ENCODE measurements at regions not wholly inside any gene's neighbourhood (a gene's known extent, or its start where the extent isn't known, plus 50 kb on each side); places are given as distances from the start of the nearest gene placed in this dataset.

DNA sequence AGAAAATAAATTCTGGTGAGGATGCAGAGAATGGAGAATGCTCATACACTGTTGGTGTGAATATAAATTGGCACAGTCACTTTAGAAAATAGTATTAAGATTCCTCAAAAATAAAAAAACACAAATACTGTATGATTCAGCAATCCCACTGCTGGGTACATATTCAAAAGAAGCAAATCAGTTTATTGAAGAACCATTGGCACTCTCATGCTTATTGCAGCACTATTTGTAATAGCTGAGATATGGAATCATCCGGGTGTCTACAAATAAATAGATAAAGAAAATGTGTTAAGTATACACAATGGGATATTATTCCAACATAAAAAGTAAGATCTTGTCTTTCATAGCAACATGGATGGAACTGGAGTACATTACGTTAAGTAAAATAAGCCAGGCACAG is 579.4 kb upstream of the SEL1L start:
- CTCF ChIA-PET: no interaction called here
- no peak overlapping the region for H3K4me3 ChIP-seq (ENCODE audit: low read length)
- Mint-ChIP-seq H3K4me3 (no peak overlapping the region), H3K4me1 (peaks cover 0 to 1% (median 0%) of the 10 kb centered on the region in 7 donors), H3K36me3 (no peaks in the 10 kb centered on the region), H3K27ac (no peak overlapping the region), H3K9me3 (peaks cover 0 to 13% (median 5%) of the 10 kb centered on the region in 11 donors), H3K27me3 (no peaks in the 10 kb centered on the region)
- DNase-seq: no peak
- no peaks in the 10 kb centered on the region for H3K27me3 ChIP-seq (ENCODE audit: control insufficient read depth in 2 of 2, insufficient read depth in 2 of 2, low read length in 2 of 2)
- H3K4me1 ChIP-seq (ENCODE audit: control insufficient read depth in 2 of 2, insufficient read depth in 2 of 2, low read length in 2 of 2): no peaks in the 10 kb centered on the region
- POLR2A ChIA-PET: no interaction called here
- ATAC-seq: no peak
- H3K36me3 ChIP-seq (ENCODE audit: control insufficient read depth in 2 of 3, insufficient read depth in 3 of 3, low read length in 3 of 3): no peaks in the 10 kb centered on the region
- no peaks in the 10 kb centered on the region for H3K9me3 ChIP-seq (ENCODE audit: control insufficient read depth in 2 of 3, low read length in 3 of 3)
- intact Hi-C loops (cut with micrococcal nuclease): no loop called here
- H3K27ac ChIP-seq (ENCODE audit: low read depth, low read length): no peak overlapping the region

DNA sequence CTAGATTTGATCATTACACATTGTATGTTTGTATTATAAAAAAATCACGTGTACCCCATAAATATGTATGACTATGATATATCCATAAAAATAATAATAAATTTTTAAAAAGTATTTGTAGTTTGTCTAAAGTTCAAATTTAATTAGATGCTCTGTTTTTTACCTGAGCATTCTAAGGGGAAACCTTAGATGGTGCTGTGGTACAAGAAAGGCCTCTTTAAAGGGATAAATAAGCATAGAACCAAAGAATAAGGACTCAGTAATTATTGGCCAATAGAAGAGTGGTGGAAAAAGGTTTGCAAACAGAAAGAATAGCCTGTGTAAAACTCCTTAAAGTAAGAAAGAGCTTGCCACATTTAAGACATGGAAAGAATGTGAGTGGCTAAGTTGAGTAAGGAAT is 580.1 kb upstream of the SEL1L start:
- Histone ChIP-seq H3K27me3 (ENCODE audit: control insufficient read depth in 2 of 2, insufficient read depth in 2 of 2, low read length in 2 of 2) (no peaks in the 10 kb centered on the region), H3K4me1 (ENCODE audit: control insufficient read depth in 2 of 2, insufficient read depth in 2 of 2, low read length in 2 of 2) (no peaks in the 10 kb centered on the region), H3K4me3 (ENCODE audit: low read length) (no peak overlapping the region), H3K27ac (ENCODE audit: low read depth, low read length) (no peak overlapping the region), H3K36me3 (ENCODE audit: control insufficient read depth in 2 of 3, insufficient read depth in 3 of 3, low read length in 3 of 3) (no peaks in the 10 kb centered on the region), H3K9me3 (ENCODE audit: control insufficient read depth in 2 of 3, low read length in 3 of 3) (no peaks in the 10 kb centered on the region)
- no peak for DNase-seq
- Mint-ChIP-seq H3K9me3 (peaks cover 0 to 13% (median 5%) of the 10 kb centered on the region in 11 donors), H3K36me3 (no peaks in the 10 kb centered on the region), H3K27ac (no peak overlapping the region), H3K4me1 (peaks cover 0 to 1% (median 0%) of the 10 kb centered on the region in 7 donors), H3K27me3 (no peaks in the 10 kb centered on the region), H3K4me3 (no peak overlapping the region)
- ChIA-PET POLR2A (no interaction called here), CTCF (no interaction called here)
- intact Hi-C loops (cut with micrococcal nuclease): no loop called here
- no peak for ATAC-seq

DNA sequence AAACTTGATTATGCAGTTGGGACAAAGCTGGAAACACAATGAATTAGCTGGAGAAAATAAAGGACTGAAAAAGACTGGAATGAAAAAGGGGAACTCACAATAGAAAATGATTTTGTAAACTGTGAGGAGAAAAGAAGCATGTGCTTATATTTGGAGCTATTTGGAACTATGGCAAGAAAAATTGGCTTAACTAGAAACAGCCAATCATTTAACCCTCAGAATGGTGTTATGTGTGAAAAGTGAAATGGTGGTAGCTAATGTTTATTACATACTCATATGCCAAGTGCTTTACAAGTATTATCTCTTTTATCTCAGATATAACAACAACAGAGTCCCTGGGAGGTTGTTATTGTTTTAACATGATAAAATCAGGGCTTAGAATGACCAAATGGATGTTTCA is 583.1 kb upstream of the SEL1L start:
- H3K4me1 Mint-ChIP-seq: peaks cover 0 to 1% (median 0%) of the 10 kb centered on the region in 7 donors
- no peak overlapping the region for H3K4me3 Mint-ChIP-seq
- H3K36me3 ChIP-seq (ENCODE audit: control insufficient read depth in 2 of 3, insufficient read depth in 3 of 3, low read length in 3 of 3): no peaks in the 10 kb centered on the region
- no peaks in the 10 kb centered on the region for H3K27me3 Mint-ChIP-seq
- CTCF ChIA-PET: no interaction called here
- H3K27ac ChIP-seq (ENCODE audit: low read depth, low read length): no peak overlapping the region
- intact Hi-C loops (cut with micrococcal nuclease): no loop called here
- H3K9me3 Mint-ChIP-seq: peaks cover 0 to 11% (median 5%) of the 10 kb centered on the region in 11 donors
- no peak overlapping the region for H3K27ac Mint-ChIP-seq
- H3K36me3 Mint-ChIP-seq: no peaks in the 10 kb centered on the region
- no peaks in the 10 kb centered on the region for H3K9me3 ChIP-seq (ENCODE audit: control insufficient read depth in 2 of 3, low read length in 3 of 3)
- DNase-seq (no peak), ATAC-seq (no peak)
- no peaks in the 10 kb centered on the region for H3K4me1 ChIP-seq (ENCODE audit: control insufficient read depth in 2 of 2, insufficient read depth in 2 of 2, low read length in 2 of 2)
- no peaks in the 10 kb centered on the region for H3K27me3 ChIP-seq (ENCODE audit: control insufficient read depth in 2 of 2, insufficient read depth in 2 of 2, low read length in 2 of 2)
- no peak overlapping the region for H3K4me3 ChIP-seq (ENCODE audit: low read length)
- POLR2A ChIA-PET: no interaction called here

DNA sequence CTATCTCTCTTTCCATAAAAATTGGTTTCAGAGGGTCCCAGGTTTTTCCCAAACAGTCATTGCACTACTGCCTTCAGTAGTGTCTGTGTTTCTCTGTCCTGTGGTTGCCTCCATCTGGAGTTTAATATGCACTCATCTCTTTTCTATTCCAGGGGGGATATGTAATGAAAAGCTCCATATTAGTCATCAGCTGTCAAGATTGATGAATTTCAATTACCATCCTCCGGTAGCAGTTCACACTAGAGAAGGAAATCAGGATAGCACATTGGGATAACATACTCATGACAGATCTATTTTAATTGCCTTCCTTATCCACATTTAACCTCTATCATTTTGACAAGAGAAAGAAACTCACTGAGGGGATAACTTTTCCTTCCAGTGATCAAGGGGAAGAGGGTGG is 589.0 kb upstream of the SEL1L start:
- ChIA-PET CTCF (no interaction called here), POLR2A (no interaction called here)
- Histone ChIP-seq H3K27me3 (ENCODE audit: control insufficient read depth in 2 of 2, insufficient read depth in 2 of 2, low read length in 2 of 2) (no peaks in the 10 kb centered on the region), H3K36me3 (ENCODE audit: control insufficient read depth in 2 of 3, insufficient read depth in 3 of 3, low read length in 3 of 3) (no peaks in the 10 kb centered on the region), H3K4me1 (ENCODE audit: control insufficient read depth in 2 of 2, insufficient read depth in 2 of 2, low read length in 2 of 2) (no peaks in the 10 kb centered on the region), H3K27ac (ENCODE audit: low read depth, low read length) (no peak overlapping the region), H3K4me3 (ENCODE audit: low read length) (no peak overlapping the region), H3K9me3 (ENCODE audit: control insufficient read depth in 2 of 3, low read length in 3 of 3) (no peaks in the 10 kb centered on the region)
- no peak overlapping the region for H3K4me3 Mint-ChIP-seq
- no peak for DNase-seq
- no peaks in the 10 kb centered on the region for H3K27me3 Mint-ChIP-seq
- no peak for ATAC-seq
- H3K9me3 Mint-ChIP-seq: peaks cover 0 to 8% (median 6%) of the 10 kb centered on the region in 11 donors
- no peak overlapping the region for H3K27ac Mint-ChIP-seq
- H3K4me1 Mint-ChIP-seq: no peaks in the 10 kb centered on the region
- H3K36me3 Mint-ChIP-seq: no peaks in the 10 kb centered on the region
- intact Hi-C loops (cut with micrococcal nuclease): no loop called here

DNA sequence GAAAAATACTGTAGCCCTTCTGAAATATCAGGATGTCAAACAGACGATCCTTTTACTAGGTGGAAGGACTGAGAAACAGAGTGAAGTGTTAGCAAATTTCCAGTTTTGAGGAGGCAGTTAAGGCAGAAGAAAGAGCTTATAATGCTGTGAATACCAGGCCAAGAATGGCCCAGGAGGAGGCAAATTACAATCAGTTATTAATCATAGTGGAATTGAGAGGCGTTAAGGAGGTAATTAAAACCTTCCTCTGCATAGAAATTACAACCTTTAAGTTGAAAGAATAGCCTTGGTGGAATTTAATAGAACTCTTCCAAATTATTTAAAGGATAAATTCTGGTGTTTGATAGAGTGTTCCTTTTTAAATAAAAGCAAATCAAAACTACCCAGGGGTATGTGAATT is 590.9 kb upstream of the SEL1L start:
- DNase-seq (no peak), ATAC-seq (no peak)
- no peaks in the 10 kb centered on the region for H3K9me3 ChIP-seq (ENCODE audit: control insufficient read depth in 2 of 3, low read length in 3 of 3)
- Mint-ChIP-seq H3K4me1 (no peaks in the 10 kb centered on the region), H3K4me3 (no peak overlapping the region), H3K27me3 (no peaks in the 10 kb centered on the region), H3K27ac (no peak overlapping the region), H3K36me3 (no peaks in the 10 kb centered on the region), H3K9me3 (peaks cover 0 to 13% (median 1%) of the 10 kb centered on the region in 11 donors)
- no peak overlapping the region for H3K4me3 ChIP-seq (ENCODE audit: low read length)
- H3K4me1 ChIP-seq (ENCODE audit: control insufficient read depth in 2 of 2, insufficient read depth in 2 of 2, low read length in 2 of 2): no peaks in the 10 kb centered on the region
- no peaks in the 10 kb centered on the region for H3K36me3 ChIP-seq (ENCODE audit: control insufficient read depth in 2 of 3, insufficient read depth in 3 of 3, low read length in 3 of 3)
- no peak overlapping the region for H3K27ac ChIP-seq (ENCODE audit: low read depth, low read length)
- ChIA-PET POLR2A (no interaction called here), CTCF (no interaction called here)
- intact Hi-C loops (cut with micrococcal nuclease): no loop called here
- H3K27me3 ChIP-seq (ENCODE audit: control insufficient read depth in 2 of 2, insufficient read depth in 2 of 2, low read length in 2 of 2): no peaks in the 10 kb centered on the region

DNA sequence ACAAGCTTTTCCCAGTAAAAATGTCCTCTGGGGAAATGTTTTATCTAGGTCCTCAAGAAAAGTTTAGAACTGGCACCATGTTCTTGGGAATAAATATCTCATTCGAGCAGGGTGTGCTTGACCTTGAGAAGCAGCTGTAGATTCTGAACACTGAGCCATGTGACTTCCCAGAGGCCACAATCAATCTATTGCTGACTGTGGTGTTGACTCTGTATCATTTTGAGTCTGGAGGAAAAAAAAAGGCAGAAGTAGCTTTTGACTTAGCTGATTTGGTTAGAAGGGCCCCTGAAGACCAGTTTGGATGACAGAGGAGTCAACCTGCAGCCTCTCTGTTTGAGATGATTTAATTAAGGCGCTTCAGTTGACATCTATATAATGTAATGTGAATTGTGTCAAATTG is 592.4 kb upstream of the SEL1L start:
- Mint-ChIP-seq H3K36me3 (no peaks in the 10 kb centered on the region), H3K27ac (no peak overlapping the region), H3K4me3 (no peak overlapping the region), H3K27me3 (no peaks in the 10 kb centered on the region), H3K4me1 (no peaks in the 10 kb centered on the region), H3K9me3 (peaks cover 0 to 17% (median 1%) of the 10 kb centered on the region in 11 donors)
- intact Hi-C loops (cut with micrococcal nuclease): no loop called here
- no peak overlapping the region for H3K4me3 ChIP-seq (ENCODE audit: low read length)
- DNase-seq: no peak
- CTCF ChIA-PET: no interaction called here
- no peaks in the 10 kb centered on the region for H3K4me1 ChIP-seq (ENCODE audit: control insufficient read depth in 2 of 2, insufficient read depth in 2 of 2, low read length in 2 of 2)
- H3K27me3 ChIP-seq (ENCODE audit: control insufficient read depth in 2 of 2, insufficient read depth in 2 of 2, low read length in 2 of 2): no peaks in the 10 kb centered on the region
- POLR2A ChIA-PET: no interaction called here
- no peaks in the 10 kb centered on the region for H3K9me3 ChIP-seq (ENCODE audit: control insufficient read depth in 2 of 3, low read length in 3 of 3)
- no peaks in the 10 kb centered on the region for H3K36me3 ChIP-seq (ENCODE audit: control insufficient read depth in 2 of 3, insufficient read depth in 3 of 3, low read length in 3 of 3)
- no peak for ATAC-seq
- no peak overlapping the region for H3K27ac ChIP-seq (ENCODE audit: low read depth, low read length)

DNA sequence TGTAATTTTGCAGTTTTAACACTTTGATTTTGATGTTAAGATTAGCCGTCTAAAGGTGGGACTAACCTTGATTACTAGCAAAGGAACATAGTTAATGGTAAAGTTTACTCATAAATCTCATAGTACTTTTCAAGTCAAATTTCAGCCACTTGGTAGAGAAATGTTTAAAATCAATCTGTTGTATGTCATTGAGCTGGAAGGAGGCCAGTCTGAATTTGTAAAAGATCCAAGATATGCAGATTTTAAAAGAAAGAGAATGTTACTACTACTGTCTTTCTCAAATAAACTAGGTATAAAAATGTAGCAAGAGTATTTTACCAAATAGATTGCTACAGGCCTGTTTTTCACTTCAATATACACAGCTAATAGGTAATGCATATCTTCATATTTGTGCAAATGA is 600.8 kb upstream of the SEL1L start:
- Histone ChIP-seq H3K4me3 (ENCODE audit: low read length) (no peak overlapping the region), H3K9me3 (ENCODE audit: control insufficient read depth in 2 of 3, low read length in 3 of 3) (no peaks in the 10 kb centered on the region), H3K27ac (ENCODE audit: low read depth, low read length) (no peak overlapping the region), H3K4me1 (ENCODE audit: control insufficient read depth in 2 of 2, insufficient read depth in 2 of 2, low read length in 2 of 2) (no peaks in the 10 kb centered on the region), H3K36me3 (ENCODE audit: control insufficient read depth in 2 of 3, insufficient read depth in 3 of 3, low read length in 3 of 3) (no peaks in the 10 kb centered on the region), H3K27me3 (ENCODE audit: control insufficient read depth in 2 of 2, insufficient read depth in 2 of 2, low read length in 2 of 2) (no peaks in the 10 kb centered on the region)
- Mint-ChIP-seq H3K27ac (no peak overlapping the region), H3K9me3 (peaks cover 0 to 12% (median 6%) of the 10 kb centered on the region in 11 donors), H3K4me3 (no peak overlapping the region), H3K4me1 (no peaks in the 10 kb centered on the region), H3K36me3 (no peaks in the 10 kb centered on the region), H3K27me3 (no peaks in the 10 kb centered on the region)
- ChIA-PET CTCF (no interaction called here), POLR2A (no interaction called here)
- intact Hi-C loops (cut with micrococcal nuclease): no loop called here
- ATAC-seq: no peak
- no peak for DNase-seq

Data from naive thymus-derived CD4-positive, alpha-beta T cell (primary cell).